ENCODE measurements at regions not wholly inside any gene's neighbourhood (a gene's known extent, or its start where the extent isn't known, plus 50 kb on each side); places are given as distances from the start of the nearest gene placed in this dataset.

DNA sequence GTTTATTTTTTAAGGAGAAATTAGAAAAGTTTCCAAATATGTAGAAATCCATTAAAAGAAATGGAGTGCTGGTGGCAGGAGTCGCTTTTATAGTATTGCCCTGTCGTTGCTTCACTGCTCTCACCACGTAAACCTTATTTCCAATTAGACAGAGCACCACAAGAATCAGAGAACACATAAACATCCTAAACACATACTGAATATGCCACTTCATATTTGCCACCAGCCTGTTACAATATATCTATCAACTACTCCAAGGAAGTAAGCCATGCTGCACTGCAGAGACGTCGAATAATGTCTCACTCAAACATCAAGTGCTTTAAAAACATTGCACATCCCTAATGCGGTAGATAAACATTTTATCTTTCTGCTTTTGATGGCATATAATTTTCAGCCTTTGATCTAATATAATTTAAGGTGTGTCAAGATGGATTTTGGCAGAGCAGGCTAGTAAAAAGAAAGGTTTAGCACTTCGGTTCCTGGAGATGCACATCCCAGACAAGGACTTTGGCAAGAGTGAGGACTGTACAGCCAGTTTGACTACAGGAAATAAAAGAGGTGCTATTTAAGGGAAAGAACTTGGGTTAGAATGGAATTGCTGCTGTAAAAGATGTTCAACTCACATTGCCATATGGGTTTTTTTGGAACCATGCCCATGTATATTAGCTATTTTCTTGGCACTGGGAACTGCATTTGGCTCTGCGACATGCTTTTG is 932.3 kb downstream of the EFNB2 start:
- Histone ChIP-seq H3K36me3 (no peaks in the 10 kb centered on the region), H3K9me3 (no peaks in the 10 kb centered on the region), H3K27ac (no peak overlapping the region), H3K27me3 (no peaks in the 10 kb centered on the region), H3K4me1 (peaks cover 0 to 6% of the 10 kb centered on the region in 2 donors), H3K4me3 (no peak overlapping the region)
- no peak for DNase-seq (ENCODE audit: low spot score)
- TF ChIP-seq, protein P1, sequence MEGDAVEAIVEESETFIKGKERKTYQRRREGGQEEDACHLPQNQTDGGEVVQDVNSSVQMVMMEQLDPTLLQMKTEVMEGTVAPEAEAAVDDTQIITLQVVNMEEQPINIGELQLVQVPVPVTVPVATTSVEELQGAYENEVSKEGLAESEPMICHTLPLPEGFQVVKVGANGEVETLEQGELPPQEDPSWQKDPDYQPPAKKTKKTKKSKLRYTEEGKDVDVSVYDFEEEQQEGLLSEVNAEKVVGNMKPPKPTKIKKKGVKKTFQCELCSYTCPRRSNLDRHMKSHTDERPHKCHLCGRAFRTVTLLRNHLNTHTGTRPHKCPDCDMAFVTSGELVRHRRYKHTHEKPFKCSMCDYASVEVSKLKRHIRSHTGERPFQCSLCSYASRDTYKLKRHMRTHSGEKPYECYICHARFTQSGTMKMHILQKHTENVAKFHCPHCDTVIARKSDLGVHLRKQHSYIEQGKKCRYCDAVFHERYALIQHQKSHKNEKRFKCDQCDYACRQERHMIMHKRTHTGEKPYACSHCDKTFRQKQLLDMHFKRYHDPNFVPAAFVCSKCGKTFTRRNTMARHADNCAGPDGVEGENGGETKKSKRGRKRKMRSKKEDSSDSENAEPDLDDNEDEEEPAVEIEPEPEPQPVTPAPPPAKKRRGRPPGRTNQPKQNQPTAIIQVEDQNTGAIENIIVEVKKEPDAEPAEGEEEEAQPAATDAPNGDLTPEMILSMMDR (IDR thresholded peaks at IDR 0.05): no peak

- no peaks in the 10 kb centered on the region for H3K36me3 ChIP-seq
- DNase-seq (ENCODE audit: low spot score): no peak
Measured at GRCh38 chr13:105599477-105600037, 935.9 kb downstream of the EFNB2 start.

DNA sequence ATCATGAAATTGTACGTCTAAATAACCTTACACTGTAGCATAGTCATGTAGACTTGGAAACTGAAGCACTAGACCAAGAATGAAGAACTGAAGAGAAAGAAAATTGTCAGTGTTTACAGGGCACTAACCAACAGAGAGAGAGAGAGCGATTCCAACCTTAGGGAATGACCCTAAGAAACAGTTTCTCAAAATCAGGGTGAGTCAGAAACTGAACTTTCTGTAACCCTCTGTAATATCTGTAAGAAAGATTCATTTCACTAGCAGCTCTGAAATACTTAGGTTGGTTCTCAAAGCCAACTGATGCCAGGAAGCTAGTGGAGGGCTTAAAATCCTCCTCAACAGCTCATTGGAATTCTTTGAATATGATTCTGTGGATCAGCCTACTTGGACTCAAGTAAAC is 936.9 kb downstream of the EFNB2 start:
- no peaks in the 10 kb centered on the region for H3K36me3 ChIP-seq
- H3K9me3 ChIP-seq: no peaks in the 10 kb centered on the region
- H3K27me3 ChIP-seq: no peaks in the 10 kb centered on the region
- no peak overlapping the region for H3K27ac ChIP-seq
- no peak overlapping the region for H3K4me3 ChIP-seq
- TF ChIP-seq, protein P1 (IDR thresholded peaks at IDR 0.05): no peak
- no peak for DNase-seq (ENCODE audit: low spot score)
- peaks cover 0 to 6% of the 10 kb centered on the region in 2 donors for H3K4me1 ChIP-seq

More at GRCh38 chr13:105599477-105600037, 935.9 kb downstream of the EFNB2 start:
- H3K4me1 ChIP-seq: peaks cover 0 to 6% of the 10 kb centered on the region in 2 donors
- H3K27ac ChIP-seq: no peak overlapping the region
- H3K9me3 ChIP-seq: no peaks in the 10 kb centered on the region
- no peaks in the 10 kb centered on the region for H3K27me3 ChIP-seq
- H3K4me3 ChIP-seq: no peak overlapping the region
- TF ChIP-seq, protein P1 (IDR thresholded peaks at IDR 0.05): no peak

GRCh38 chr13:105597573-105597972 is 937.9 kb downstream of the EFNB2 start:
- Histone ChIP-seq H3K9me3 (no peaks in the 10 kb centered on the region), H3K27ac (no peak overlapping the region), H3K27me3 (no peaks in the 10 kb centered on the region), H3K36me3 (no peaks in the 10 kb centered on the region), H3K4me1 (peaks cover 0 to 6% of the 10 kb centered on the region in 2 donors), H3K4me3 (no peak overlapping the region)
- no peak for DNase-seq (ENCODE audit: low spot score)
- TF ChIP-seq, protein P1 (IDR thresholded peaks at IDR 0.05): no peak

DNA sequence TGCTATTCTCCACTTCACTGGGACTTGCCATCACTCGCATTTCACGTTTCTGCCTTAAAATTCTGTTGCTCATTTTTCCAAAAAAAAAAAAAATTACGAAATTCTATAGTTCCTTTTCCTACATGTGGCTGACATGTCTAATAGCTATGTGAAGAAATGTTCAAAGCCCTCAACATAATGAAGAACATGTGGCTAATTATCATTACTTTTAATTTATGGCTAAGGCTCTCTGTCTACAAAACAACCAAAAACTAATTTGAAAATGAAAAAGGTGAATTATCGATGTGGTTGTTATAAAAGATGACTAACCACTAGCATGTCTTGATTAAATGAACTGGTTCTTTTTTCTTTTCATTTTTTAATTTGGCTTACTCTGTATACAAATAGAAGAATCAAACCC is 940.0 kb downstream of the EFNB2 start:
- Histone ChIP-seq H3K9me3 (no peaks in the 10 kb centered on the region), H3K4me3 (no peak overlapping the region), H3K36me3 (no peaks in the 10 kb centered on the region), H3K4me1 (peaks cover 0 to 6% of the 10 kb centered on the region in 2 donors), H3K27ac (no peak overlapping the region), H3K27me3 (no peaks in the 10 kb centered on the region)
- DNase-seq (ENCODE audit: low spot score): no peak
- TF ChIP-seq, protein P1 (IDR thresholded peaks at IDR 0.05): no peak

All from right atrium auricular region (tissue), 2 donors.